Activated T-helper 1 cell treated with anti-CD3 and anti-CD28 coated beads, Interleukin-2, amount 50 U/mL, for 16 hours (primary cell): ENCODE measurements at regions not wholly inside any gene's neighbourhood (a gene's known extent, or its start where the extent isn't known, plus 50 kb on each side); places are given as distances from the start of the nearest gene placed in this dataset.
"Not testable (repeated sequence)": the region's sequence is repeated elsewhere in the genome, so short reads cannot be mapped to it uniquely, and the experiment has no call there.

ENCODE experiments used
- DNase-seq, 2 donors: peaks; one replicate each; pipeline ENCODE4 v3.0.0-alpha.2; 2020; ENCODE audit warnings: low read depth in 1 of 2, low spot score in 1 of 2

GRCh38 chr13:86253497-86253896 is 454.3 kb upstream of the SLITRK6 start:
- DNase-seq, result not testable (repeated sequence)

DNA sequence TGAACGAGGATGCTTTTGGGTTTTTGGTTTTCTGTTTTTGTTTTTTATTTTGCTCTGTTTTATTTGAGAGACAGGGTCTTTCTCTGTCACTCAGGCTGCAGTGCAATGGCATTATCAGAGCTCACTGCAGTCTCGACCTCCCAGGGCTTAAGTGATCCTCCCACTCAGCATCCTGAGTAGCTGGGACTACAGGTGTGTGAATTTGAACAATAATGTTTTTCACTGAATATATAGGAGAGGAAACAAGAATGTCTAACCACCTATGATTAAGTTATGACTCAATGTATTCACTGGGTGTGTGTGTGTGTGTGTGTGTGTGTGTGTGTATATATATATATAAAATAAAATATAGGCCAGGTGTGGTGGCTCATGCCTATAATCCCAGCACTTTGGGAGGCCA is 456.6 kb upstream of the SLITRK6 start:
- not testable (repeated sequence) for DNase-seq

- no peak for DNase-seq
Measured at GRCh38 chr13:86269511-86269910, 470.3 kb upstream of the SLITRK6 start.

GRCh38 chr13:86282442-86282841 is 483.2 kb upstream of the SLITRK6 start:
- no peak for DNase-seq

DNA sequence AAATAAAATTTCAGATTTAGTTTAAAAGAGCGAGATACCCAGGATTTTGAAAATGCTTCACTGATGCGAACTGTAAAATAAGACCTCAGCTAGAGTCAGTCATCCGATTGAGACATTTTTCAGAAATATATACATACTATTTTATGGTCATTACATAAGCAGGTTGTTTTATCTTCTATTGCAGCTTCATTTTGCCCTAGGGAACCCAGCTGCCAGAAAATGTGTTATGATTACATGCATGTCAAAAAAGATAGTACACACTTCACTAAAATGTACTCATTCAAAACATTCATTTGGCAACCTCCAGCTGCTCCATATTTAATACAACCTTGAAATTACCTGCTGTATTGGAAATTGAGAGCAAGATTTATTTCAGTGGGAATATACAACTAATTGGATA is 483.8 kb upstream of the SLITRK6 start:
- DNase-seq, result no peak

DNA sequence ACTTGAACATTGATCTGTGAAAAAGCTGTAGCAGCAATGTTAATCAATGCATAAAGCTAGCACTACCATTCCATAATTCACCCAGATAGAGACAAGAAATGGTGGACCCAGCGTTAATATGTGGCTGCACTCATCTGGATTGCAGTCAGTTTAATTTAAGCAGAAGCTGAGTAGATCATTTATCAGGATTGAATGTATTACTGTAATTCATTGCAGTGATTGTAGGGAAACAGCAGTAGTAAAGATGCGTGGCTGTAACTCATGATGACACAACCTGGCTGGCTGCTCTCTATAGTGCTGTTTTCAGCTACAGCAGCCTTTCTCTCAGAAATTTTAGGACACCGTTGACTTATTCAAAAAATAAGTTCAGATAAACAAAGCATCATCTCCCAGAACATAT is 499.5 kb upstream of the SLITRK6 start:
- no peak for DNase-seq

DNA sequence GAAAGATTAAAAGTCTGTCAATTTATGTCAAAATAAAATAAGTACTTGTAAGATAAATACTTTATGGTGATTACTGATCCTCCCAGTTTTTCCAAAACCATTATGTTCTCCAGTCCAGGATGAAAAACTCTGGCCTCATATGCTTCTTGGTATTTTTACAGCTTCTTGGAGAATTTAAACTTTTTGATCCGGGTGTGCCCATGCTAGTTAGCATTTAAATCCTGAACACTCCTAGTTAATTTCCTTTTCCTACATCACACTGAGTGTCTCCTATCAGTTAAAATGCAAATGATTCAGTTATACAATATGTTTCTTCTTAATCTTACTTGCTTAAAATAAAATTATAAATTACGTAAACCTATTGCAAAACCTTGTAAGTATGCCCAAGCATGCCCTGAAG is 499.9 kb upstream of the SLITRK6 start:
- no peak for DNase-seq

DNA sequence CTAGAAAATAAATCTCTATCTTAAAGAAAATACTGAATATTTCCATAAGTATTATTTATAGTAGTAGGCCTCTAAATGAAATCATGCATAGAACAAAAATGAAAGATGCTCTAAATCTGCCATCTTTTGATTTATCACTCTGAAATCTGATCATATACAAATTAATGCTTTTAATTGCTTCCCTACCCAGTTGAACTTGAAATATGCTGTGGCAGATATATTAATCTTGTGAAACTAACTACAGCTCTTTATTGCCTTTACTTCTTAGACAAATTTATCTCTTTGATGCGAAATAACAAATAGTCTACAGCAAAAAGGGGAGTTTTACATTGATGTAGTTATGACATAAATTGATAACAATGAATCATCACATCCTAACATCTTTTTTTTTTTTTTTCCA is 510.7 kb upstream of the SLITRK6 start:
- no peak for DNase-seq

DNA sequence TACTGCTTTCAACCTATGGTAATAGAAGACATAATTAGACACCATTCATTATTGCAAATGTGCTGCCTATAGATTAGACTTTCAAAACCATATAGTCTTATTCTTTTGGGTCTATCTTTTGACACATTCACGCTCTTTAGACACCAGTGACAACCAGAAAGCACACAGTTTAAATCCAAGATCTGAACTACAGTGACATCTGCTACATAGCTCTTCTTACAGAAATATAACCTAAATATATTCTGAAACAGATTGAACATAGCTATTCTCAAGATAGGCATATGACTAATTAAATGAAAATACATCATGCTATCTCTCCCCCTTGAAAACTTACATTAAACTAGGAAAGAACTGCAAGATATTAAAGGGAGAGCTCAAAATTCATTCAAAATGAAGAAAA is 514.2 kb upstream of the SLITRK6 start:
- DNase-seq, result no peak

DNA sequence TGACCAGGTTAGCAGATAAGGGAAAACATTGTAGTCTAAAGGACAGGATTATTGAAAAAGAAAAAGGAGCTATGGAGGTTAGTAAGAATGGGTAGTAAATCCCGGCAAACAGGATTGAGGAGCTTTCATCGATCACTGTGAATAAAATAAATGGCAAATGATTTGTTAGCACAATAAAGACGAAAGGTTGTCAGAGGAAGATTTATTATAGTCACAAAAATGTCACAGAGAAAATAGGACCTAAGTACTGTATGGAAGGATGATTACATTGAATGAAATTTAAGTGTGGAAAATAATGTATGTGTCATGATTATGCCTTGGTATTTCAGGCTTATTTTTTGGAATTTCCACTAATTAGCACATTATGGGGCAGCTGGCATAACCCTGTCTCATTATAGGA is 519.2 kb upstream of the SLITRK6 start:
- DNase-seq, result no peak

GRCh38 chr13:86324191-86324590 is 525.0 kb upstream of the SLITRK6 start:
- no peak for DNase-seq

DNA sequence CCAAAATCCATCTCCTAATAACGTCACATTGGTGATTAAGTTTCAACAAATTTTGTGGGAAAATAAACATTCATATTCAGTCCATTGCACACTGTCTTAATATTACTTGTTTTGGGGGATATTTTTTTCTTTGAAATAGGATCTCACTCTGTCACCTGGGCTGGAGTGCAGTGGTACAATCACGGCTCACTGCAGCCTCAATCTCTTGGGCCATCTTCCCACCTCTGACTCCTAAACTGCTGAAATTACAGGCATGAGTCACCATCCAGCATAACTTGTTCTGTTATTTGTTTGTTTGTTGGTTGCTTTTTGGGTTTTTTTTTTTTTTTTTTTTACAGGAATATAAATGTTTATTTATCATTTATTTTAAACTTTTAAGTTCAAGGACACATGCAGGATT is 556.1 kb upstream of the SLITRK6 start:
- no peak for DNase-seq

DNA sequence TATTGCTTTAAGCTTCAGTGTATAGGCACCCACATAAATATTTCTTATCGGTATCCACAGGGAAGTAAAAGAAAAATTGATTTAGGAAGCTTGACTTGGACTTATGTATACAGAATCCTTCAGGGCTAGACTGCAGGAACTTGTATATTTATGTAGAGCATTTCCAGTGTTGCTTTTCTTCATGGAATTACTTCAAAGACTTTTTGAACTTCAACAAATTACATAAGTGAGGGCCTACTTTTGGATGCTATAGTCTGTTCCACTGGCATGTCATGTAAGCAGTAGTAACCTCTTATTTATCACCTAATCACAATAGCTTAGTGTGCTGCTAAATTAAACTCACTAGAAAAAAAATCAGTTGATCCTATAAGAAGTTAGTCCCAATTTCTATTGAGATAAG is 557.9 kb upstream of the SLITRK6 start:
- DNase-seq, result no peak

- DNase-seq, result not testable (repeated sequence)
Measured at GRCh38 chr13:86363749-86364148, 564.5 kb upstream of the SLITRK6 start.

- no peak for DNase-seq
Measured at GRCh38 chr13:86368924-86369323, 569.7 kb upstream of the SLITRK6 start.

DNA sequence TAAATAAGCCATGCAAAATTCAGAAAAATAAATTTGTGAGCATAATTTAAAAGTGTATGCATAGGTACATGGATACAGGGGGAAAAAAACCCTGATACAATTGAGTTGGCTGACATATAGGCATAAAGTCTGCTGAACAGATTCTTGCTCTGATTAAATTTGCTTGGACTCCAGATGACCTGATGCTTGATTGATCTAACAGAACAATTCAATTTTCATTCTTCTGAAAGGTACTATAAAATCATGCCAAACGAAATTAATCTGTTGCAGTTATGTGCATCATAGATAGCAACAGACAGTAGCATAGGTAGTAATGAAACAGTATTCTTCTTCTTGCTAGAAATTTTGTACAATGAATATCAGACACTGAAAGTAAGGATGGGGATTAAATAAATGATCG is 578.2 kb upstream of the SLITRK6 start:
- DNase-seq, result no peak

DNA sequence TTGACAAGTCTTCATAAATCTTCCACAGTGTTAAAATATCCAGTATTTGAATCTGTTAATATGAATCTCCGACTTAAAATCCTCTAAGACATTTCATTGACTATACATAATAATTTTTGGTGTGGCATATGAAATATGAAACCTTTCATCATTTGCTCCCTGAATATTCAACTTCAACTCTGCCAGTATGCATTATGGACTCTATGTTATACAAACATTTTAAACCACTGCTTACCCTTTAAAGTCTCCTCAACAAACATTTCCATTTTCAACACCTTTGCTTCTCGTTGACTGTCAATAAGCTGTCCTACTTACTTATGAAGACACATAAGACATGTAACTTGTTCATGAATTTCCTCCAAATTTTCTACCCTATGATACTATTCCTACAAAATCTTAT is 579.4 kb upstream of the SLITRK6 start:
- no peak for DNase-seq

- DNase-seq, result no peak
Measured at GRCh38 chr13:86383151-86383550, 583.9 kb upstream of the SLITRK6 start.

DNA sequence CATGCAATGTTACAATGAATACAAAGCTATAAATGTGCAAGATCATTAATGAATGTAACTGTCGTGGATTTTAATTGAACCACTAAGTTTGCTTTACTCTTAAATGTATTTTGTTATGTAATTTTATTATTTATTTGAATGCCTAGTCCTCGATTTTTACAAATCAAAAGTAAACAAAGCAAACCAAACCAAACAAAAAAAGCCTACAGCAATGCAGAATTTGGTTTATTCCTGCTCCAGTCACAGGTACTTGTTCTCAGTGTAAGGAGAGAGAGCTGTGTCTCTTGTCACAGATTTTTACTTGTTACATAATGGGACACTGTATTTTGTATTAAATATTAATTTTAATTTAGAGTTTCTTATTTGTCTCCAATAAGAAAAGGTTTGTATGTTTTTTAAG is 584.3 kb upstream of the SLITRK6 start:
- no peak for DNase-seq

DNA sequence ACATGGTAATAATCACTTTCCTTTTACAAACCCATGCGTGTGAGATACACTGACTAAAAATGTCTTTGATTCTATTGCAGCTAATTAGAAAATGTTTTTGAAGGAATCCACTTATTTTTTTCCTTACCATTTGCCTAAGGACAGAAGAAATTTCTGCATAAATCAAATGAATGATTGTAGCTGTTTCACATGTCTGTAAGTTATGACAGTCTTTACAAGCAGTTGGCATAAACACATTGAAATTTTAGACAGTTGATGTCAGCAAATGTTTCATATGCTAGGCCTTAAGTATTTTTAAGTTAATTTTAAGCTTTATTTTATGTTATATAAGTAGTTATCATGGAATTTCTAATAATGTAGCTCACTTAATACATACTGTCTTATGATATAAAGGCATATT is 598.4 kb upstream of the SLITRK6 start:
- DNase-seq, result no peak

- DNase-seq, result no peak
Measured at GRCh38 chr13:86399572-86399971, 600.4 kb upstream of the SLITRK6 start.

- no peak for DNase-seq
Measured at GRCh38 chr13:86402500-86402899, 603.3 kb upstream of the SLITRK6 start.

- DNase-seq, result no peak
Measured at GRCh38 chr13:86403181-86403580, 604.0 kb upstream of the SLITRK6 start.
